BJ (cell line): ENCODE measurements at regions not wholly inside any gene's neighbourhood (a gene's known extent, or its start where the extent isn't known, plus 50 kb on each side); places are given as distances from the start of the nearest gene placed in this dataset.

ENCODE experiments used
- CTCF ChIA-PET: fragments of 350-600 bp; formaldehyde crosslinking; extraction: SDS; loops from one replicate; lab custom pipeline; 2021; ENCODE audit warnings: antibody characterized with exemption, inconsistent platforms; lab: Yijun Ruan, JAX
- POLR2A ChIA-PET: fragments of 300-600 bp; sonication (Branson Sonifier 250); formaldehyde crosslinking; extraction: SDS; loops from one replicate; lab custom pipeline; 2021; ENCODE audit warnings: antibody characterized with exemption; lab: Charles Lee
- DNase-seq: peaks from one replicate; pipeline ENCODE4 v3.0.0-alpha.2; 2011; ENCODE audit warnings: low read depth
- H3K27me3 ChIP-seq: 2 replicates; pipeline ENCODE4 v1.6.0; 2011; ENCODE audit warnings: low read length; ENCODE audit not compliant: control insufficient read depth, insufficient read depth
- H3K36me3 ChIP-seq: 2 replicates; pipeline ENCODE4 v1.5.1; 2011; ENCODE audit warnings: low read length; ENCODE audit not compliant: control insufficient read depth, insufficient read depth
- H3K4me3 ChIP-seq: 2 replicates; pipeline ENCODE4 v1.5.1; 2011; ENCODE audit warnings: low read depth, mild to moderate bottlenecking, control low read depth, low read length
- CTCF ChIP-seq: IDR thresholded peaks from 2 replicates; pipeline ENCODE4 v1.5.1; 2011; ENCODE audit warnings: low read depth, mild to moderate bottlenecking, control low read depth, inconsistent platforms, low read length, moderate library complexity; ENCODE audit not compliant: insufficient read depth

GRCh38 chr11:112481431-112481830, 220.8 kb upstream of the PLET1 start:
- no peak overlapping the region for H3K4me3 ChIP-seq
- DNase-seq: no peak
- peaks cover 3% of the 10 kb centered on the region; the same call in 1 of the 2 replicates for H3K27me3 ChIP-seq
- POLR2A ChIA-PET: no interaction called here
- TF ChIP-seq CTCF: no peak
- CTCF ChIA-PET: no interaction called here
- no peaks in the 10 kb centered on the region for H3K36me3 ChIP-seq

- CTCF ChIA-PET: no interaction called here
Observed at GRCh38 chr11:112481893-112482292, 221.2 kb upstream of the PLET1 start.

GRCh38 chr11:112485280-112485679, 224.6 kb upstream of the PLET1 start:
- ChIA-PET POLR2A (no interaction called here), CTCF (no interaction called here)
- Histone ChIP-seq H3K36me3 (no peaks in the 10 kb centered on the region), H3K4me3 (no peak overlapping the region), H3K27me3 (0 out of 2 replicates have a peak, but pooled peaks cover 2% of the 10 kb centered on the region)
- DNase-seq: no peak
- no peak for TF ChIP-seq CTCF

More at GRCh38 chr11:112481893-112482292, 221.2 kb upstream of the PLET1 start:
- no peak for TF ChIP-seq CTCF
- Histone ChIP-seq H3K36me3 (no peaks in the 10 kb centered on the region), H3K27me3 (peaks cover 3% of the 10 kb centered on the region; the same call in 1 of the 2 replicates), H3K4me3 (no peak overlapping the region)
- POLR2A ChIA-PET: no interaction called here
- no peak for DNase-seq

- CTCF ChIA-PET: interaction anchor here (1.1 kb wide), 1 partner anchor 90 kb away, joined by 4 read pairs; no protein-coding TSS in a partner anchor
- Histone ChIP-seq H3K4me3 (no peak overlapping the region), H3K27me3 (no peaks in the 10 kb centered on the region), H3K36me3 (no peaks in the 10 kb centered on the region)
- no peak for DNase-seq
- no peak for TF ChIP-seq CTCF
- POLR2A ChIA-PET: no interaction called here
Observed at GRCh38 chr11:112497826-112498225, 237.2 kb upstream of the PLET1 start.

- ChIA-PET CTCF (interaction anchor here (1.1 kb wide), 1 partner anchor 89 kb away, joined by 4 read pairs; no protein-coding TSS in a partner anchor), POLR2A (no interaction called here)
- DNase-seq: no peak
Observed at GRCh38 chr11:112498701-112499100, 238.0 kb upstream of the PLET1 start.

More at GRCh38 chr11:112498701-112499100, 238.0 kb upstream of the PLET1 start:
- H3K27me3 ChIP-seq: no peaks in the 10 kb centered on the region
- no peak overlapping the region for H3K4me3 ChIP-seq
- no peak for TF ChIP-seq CTCF
- no peaks in the 10 kb centered on the region for H3K36me3 ChIP-seq
